Activated CD8-positive, alpha-beta memory T cell treated with anti-CD3 and anti-CD28 coated beads, Interleukin-2, amount 10 ng/mL, durations not matched to agents 7 days and 5 days (primary cell): ENCODE measurements at regions not wholly inside any gene's neighbourhood (a gene's known extent, or its start where the extent isn't known, plus 50 kb on each side); places are given as distances from the start of the nearest gene placed in this dataset.

ENCODE experiments used
- ATAC-seq: fragments of 150-1000 bp; cut with Tn5 transposase; one replicate; pipeline ENCODE4 v1.10.0; 2021; ENCODE audit warnings: moderate library complexity
- CTCF ChIA-PET: fragments of 350-600 bp; sonication (Branson Sonifier 250); formaldehyde crosslinking; loops from one replicate; lab custom pipeline; 2021; ENCODE audit warnings: antibody characterized with exemption; lab: Charles Lee
- DNase-seq: peaks from one replicate; pipeline ENCODE4 v3.0.0-alpha.2; 2020
- H3K27ac Mint-ChIP-seq: one replicate; pipeline ENCODE4 v1.8.0; 2021; ENCODE audit warnings: mild to moderate bottlenecking, mixed read lengths
- H3K27me3 Mint-ChIP-seq: one replicate; pipeline ENCODE4 v1.8.0; 2021; ENCODE audit warnings: mixed read lengths
- H3K36me3 Mint-ChIP-seq: one replicate; pipeline ENCODE4 v1.8.0; 2021; ENCODE audit warnings: mild to moderate bottlenecking, mixed read lengths
- H3K4me1 Mint-ChIP-seq: one replicate; pipeline ENCODE4 v1.8.0; 2021; ENCODE audit warnings: mixed read lengths
- H3K4me3 Mint-ChIP-seq: one replicate; pipeline ENCODE4 v1.8.0; 2021; ENCODE audit warnings: mild to moderate bottlenecking, moderate library complexity, mixed read lengths
- H3K9me3 Mint-ChIP-seq: one replicate; pipeline ENCODE4 v1.8.0; 2022; ENCODE audit warnings: low read depth, mixed read lengths

DNA sequence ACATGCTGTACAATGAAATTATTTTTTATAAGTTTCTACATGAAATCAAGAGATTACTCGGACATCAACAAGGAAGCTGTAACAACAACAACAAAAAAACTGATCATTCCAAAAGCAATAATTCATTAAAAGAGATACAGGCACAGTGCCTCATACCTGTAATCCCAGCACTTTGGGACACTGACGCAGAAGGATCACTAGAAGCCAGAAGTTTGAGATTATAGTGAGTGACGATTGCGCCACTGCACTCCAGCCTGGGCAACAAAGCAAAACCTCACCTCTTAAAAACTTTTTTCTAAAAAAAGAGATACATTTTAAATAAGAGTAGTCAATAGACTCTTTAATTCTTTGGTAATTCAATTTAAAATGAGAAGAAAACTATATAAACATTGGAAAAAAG is 364.3 kb downstream of the TNS1 start:
- ATAC-seq (no peak), DNase-seq (no peak)
- CTCF ChIA-PET: interaction anchor here (0.7 to 1.9 kb wide), 2 partner anchors 12 to 75 kb away, joined by 3 to 7 read pairs; no protein-coding TSS in a partner anchor
- Mint-ChIP-seq H3K36me3 (no peaks in the 10 kb centered on the region), H3K9me3 (no peaks in the 10 kb centered on the region), H3K4me3 (no peak overlapping the region), H3K4me1 (no peaks in the 10 kb centered on the region), H3K27me3 (no peaks in the 10 kb centered on the region), H3K27ac (no peak overlapping the region)

DNA sequence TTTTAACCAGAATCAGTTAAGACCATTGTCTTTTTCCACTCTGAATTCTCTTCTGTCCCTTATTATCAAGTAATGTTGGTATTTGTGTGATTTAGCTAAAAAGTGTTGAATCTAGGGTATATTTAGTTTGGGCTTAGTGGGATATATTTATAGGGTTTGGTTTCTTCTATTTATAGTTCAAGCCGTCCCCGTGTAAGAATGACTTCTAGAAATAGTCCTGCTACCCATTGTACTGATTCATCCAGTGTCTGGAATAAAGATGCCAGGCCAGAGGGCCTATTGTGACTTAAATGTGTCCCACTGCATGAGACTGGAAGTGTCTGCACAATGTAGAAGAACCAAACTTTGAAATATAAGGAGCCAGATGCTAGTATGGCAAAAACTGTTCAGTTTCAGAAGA is 364.8 kb downstream of the TNS1 start:
- Mint-ChIP-seq H3K9me3 (no peaks in the 10 kb centered on the region), H3K4me1 (no peaks in the 10 kb centered on the region), H3K27ac (no peak overlapping the region), H3K27me3 (no peaks in the 10 kb centered on the region), H3K4me3 (no peak overlapping the region), H3K36me3 (no peaks in the 10 kb centered on the region)
- CTCF ChIA-PET: interaction anchor here (0.7 to 1.9 kb wide), 2 partner anchors 12 to 75 kb away, joined by 3 to 7 read pairs; no protein-coding TSS in a partner anchor
- DNase-seq (no peak), ATAC-seq (no peak)

DNA sequence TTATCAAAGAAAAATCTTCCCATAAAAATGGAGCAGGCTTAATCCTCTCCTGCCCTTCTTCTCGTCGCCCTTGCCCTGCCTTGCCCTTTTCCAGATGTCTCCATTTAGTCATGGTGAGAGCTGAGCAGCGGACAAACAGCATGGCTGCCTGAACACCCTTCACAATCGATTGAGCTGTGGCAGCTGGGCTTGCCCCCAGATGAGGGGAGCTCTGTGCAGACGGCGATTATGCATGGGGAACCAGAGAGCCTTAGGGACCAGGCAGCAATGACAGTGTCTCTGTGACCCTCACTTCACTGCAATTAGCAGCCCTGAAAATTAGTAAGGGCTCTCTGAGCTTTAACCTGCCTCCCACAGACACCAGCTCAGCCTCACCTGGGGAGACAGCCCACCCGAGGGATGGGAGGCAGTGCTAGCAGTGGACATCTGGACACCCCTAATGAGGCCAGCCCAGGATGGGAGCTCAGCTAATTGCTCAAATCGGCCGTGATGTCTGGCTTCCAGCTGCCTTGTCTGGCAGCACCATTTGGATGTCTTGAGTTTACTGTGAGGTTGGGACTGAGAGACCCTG is 365.7 kb downstream of the TNS1 start:
- Mint-ChIP-seq H3K27ac (no peak overlapping the region), H3K27me3 (no peaks in the 10 kb centered on the region), H3K36me3 (no peaks in the 10 kb centered on the region), H3K4me3 (no peak overlapping the region), H3K4me1 (no peaks in the 10 kb centered on the region), H3K9me3 (no peaks in the 10 kb centered on the region)
- DNase-seq (no peak), ATAC-seq (no peak)
- CTCF ChIA-PET: interaction anchor here (1.9 kb wide), 1 partner anchor 13 kb away, joined by 7 read pairs; no protein-coding TSS in a partner anchor

DNA sequence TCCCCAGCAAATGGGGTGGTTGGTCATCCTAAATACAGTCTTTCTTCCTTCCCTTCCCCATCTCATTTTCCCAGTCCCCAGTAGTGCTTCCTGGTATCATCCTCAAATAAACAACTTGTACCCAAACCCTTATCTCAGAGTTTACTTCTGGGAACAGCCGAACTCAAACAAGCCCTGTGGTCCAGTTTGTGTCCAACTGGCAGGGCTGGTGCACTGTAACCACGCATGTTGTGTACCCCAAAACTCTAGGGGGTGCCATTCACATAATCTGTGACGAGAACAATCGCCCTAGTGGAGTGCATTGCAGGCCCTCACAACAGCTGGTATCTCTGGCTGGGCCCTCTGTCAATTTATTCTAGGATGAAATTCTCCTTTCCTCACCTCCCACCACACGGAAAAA is 366.2 kb downstream of the TNS1 start:
- CTCF ChIA-PET: no interaction called here
- Mint-ChIP-seq H3K4me3 (no peak overlapping the region), H3K27ac (no peak overlapping the region), H3K36me3 (no peaks in the 10 kb centered on the region), H3K9me3 (no peaks in the 10 kb centered on the region), H3K27me3 (no peaks in the 10 kb centered on the region), H3K4me1 (no peaks in the 10 kb centered on the region)
- DNase-seq (no peak), ATAC-seq (no peak)

DNA sequence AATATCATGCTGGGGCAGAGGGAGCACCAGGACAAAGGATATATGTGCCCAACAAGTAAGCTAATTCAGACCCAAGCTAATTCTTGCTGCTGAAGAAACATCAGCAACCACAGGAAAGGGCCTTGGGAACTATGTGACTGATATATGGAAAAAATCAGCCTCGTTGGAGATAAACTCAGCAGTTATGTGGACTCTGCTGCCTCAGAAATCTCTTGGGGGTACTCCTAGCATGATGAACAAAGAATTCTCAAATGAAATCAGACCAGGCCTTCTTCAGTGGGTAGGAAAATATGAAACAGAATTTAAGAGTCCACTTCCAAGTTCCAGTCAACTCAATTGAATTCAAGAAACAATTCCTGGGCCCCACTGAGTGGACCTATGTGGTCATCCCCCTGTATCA is 367.9 kb downstream of the TNS1 start:
- CTCF ChIA-PET: interaction anchor here (0.8 to 2.1 kb wide), 2 partner anchors 16 kb away, joined by 3 to 7 read pairs; no protein-coding TSS in a partner anchor
- H3K4me1 Mint-ChIP-seq: no peaks in the 10 kb centered on the region
- DNase-seq (no peak), ATAC-seq (no peak)
- no peaks in the 10 kb centered on the region for H3K27me3 Mint-ChIP-seq
- H3K27ac Mint-ChIP-seq: no peak overlapping the region
- H3K36me3 Mint-ChIP-seq: no peaks in the 10 kb centered on the region
- no peaks in the 10 kb centered on the region for H3K9me3 Mint-ChIP-seq
- no peak overlapping the region for H3K4me3 Mint-ChIP-seq

DNA sequence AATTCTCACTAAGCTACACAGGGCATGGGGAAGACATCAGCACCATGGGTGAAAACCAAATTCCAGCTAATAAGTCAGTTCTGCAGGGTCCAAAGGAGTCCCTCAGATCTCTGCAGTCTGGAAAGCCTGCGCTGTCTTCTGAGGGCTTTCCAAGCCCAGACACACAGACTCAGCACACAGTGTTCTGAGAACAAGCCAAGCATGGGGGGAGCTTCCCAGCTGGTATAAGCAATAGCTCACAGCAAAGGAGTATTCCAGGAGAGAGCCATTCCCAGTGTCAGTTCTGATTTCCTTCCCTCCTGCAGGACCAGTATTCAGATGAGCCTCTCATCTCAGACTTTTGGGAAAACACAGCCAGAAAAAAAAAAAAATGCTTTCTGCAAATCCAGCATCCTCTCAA is 370.8 kb downstream of the TNS1 start:
- Mint-ChIP-seq H3K36me3 (no peaks in the 10 kb centered on the region), H3K4me3 (no peak overlapping the region)

DNA sequence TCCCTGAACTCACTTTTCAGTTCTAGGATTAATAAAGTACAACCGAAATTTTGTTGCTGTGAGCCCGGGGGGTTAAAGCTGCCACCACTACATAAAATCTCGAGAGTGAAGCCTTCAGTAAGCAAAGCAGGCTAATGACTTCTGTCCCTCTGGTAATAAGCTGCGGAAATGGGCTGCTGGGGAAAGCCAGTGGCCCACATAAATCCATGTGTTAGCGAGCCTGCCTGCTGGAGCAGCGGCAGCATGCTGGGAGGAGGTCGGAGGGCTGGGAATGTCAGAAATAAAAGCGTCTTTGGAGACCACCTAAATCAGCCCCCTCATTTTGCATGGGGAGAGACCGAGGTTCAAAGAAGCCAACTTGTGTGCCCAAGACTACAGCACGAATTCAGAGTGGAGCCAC is 371.7 kb downstream of the TNS1 start:
- H3K9me3 Mint-ChIP-seq: no peaks in the 10 kb centered on the region
- H3K27ac Mint-ChIP-seq: no peak overlapping the region
- CTCF ChIA-PET: no interaction called here
- H3K4me1 Mint-ChIP-seq: no peaks in the 10 kb centered on the region
- DNase-seq (no peak), ATAC-seq (no peak)
- no peaks in the 10 kb centered on the region for H3K36me3 Mint-ChIP-seq
- H3K4me3 Mint-ChIP-seq: no peak overlapping the region
- no peaks in the 10 kb centered on the region for H3K27me3 Mint-ChIP-seq

More for the DNA sequence above, 370.8 kb downstream of the TNS1 start:
- Mint-ChIP-seq H3K27ac (no peak overlapping the region), H3K9me3 (no peaks in the 10 kb centered on the region), H3K4me1 (no peaks in the 10 kb centered on the region), H3K27me3 (no peaks in the 10 kb centered on the region)
- DNase-seq: no peak
- ATAC-seq: no peak
- CTCF ChIA-PET: no interaction called here

DNA sequence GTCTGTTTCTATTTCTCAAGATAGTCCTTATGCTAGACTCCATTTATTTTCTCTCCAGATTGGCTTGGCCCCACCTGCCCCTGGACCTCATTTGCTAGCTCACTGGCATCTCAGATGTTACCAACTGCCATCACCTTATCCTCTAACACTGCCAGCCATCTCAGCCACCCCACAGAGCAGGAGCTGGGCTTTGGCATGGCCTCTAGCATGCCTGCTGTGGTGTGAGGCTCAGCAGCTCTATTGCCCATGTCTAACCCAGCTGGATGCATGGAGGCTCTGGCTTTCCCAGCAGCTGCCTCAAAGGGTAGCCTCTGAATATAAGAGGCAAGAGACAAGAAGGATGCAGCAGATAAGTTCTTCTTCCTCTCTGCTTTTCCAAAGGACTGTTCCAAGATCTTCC is 373.4 kb downstream of the TNS1 start:
- ATAC-seq (no peak), DNase-seq (no peak)
- CTCF ChIA-PET: no interaction called here
- H3K9me3 Mint-ChIP-seq: no peaks in the 10 kb centered on the region
- H3K4me3 Mint-ChIP-seq: no peak overlapping the region
- H3K27me3 Mint-ChIP-seq: no peaks in the 10 kb centered on the region
- H3K4me1 Mint-ChIP-seq: no peaks in the 10 kb centered on the region
- no peaks in the 10 kb centered on the region for H3K36me3 Mint-ChIP-seq
- H3K27ac Mint-ChIP-seq: no peak overlapping the region

DNA sequence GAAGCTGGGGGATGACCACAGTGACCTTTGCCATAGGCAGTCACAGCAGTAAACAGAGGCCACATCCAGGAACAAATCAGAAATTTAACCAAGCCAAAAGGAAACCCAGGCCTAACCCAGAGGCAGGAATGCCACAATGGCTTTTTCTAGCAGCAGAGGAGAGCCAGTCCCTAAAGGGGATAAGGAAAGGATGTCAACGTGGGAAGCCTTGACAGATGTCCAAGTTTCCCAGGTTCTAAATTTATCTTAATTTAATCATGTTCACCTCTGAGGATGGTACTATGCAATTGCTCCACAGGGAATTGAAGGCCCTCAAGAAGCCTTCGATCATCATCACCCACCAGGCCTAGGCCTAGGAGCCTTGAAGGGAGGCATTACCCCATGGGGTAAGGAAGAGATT is 374.7 kb downstream of the TNS1 start:
- H3K9me3 Mint-ChIP-seq: no peaks in the 10 kb centered on the region
- H3K4me3 Mint-ChIP-seq: no peak overlapping the region
- ATAC-seq: no peak
- no peak for DNase-seq
- no peak overlapping the region for H3K27ac Mint-ChIP-seq
- no peaks in the 10 kb centered on the region for H3K4me1 Mint-ChIP-seq
- CTCF ChIA-PET: no interaction called here
- H3K36me3 Mint-ChIP-seq: no peaks in the 10 kb centered on the region
- H3K27me3 Mint-ChIP-seq: no peaks in the 10 kb centered on the region

DNA sequence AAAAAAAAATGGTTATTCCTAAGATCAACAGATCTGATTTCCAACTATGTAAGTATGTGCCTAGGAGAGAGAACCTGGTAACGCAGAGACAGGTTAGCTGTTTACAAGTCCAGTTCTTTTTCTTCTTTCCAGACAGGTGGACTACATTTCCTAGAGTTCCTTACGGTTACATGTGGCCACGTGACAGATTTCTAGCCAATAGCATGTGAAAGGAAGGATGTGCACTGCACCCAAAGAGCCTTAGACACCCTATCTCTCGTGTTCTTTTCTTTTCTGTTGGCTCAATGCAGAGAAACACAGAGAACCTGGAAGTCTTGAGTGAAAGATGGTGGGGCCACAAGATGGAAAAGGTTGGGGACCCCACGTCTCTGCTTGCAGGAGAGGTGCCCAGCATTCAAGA is 375.9 kb downstream of the TNS1 start:
- no peaks in the 10 kb centered on the region for H3K27me3 Mint-ChIP-seq
- H3K36me3 Mint-ChIP-seq: no peaks in the 10 kb centered on the region
- H3K4me1 Mint-ChIP-seq: no peaks in the 10 kb centered on the region
- DNase-seq (no peak), ATAC-seq (no peak)
- CTCF ChIA-PET: no interaction called here
- H3K9me3 Mint-ChIP-seq: no peaks in the 10 kb centered on the region
- H3K27ac Mint-ChIP-seq: no peak overlapping the region
- H3K4me3 Mint-ChIP-seq: no peak overlapping the region

DNA sequence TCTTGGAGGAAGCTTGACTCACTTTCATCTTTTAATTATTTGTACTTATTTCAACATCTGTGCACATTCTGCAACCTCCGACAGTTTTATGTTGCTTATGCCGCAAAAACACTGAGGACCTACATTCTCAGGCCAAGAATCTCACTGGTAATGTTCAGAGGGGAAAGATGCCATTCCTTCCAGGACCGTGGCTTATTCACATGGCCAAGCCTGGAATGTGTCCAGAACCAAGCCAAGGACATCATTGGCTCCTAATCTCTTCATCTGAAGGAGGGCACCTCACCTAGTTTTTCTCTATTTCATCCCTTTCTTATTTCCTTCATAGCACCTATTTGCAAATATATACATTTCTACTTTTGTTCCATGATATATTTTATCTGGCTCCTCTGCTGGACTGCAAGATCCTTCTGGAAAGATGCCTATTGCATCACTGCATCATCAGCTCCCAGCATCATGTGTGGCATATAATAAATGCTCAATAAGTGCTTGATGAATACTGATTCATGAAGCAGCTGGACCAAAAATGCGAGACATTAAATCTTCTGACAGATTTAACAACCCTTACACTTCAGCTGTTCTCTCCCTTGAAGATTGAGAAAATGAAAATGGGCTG is 377.1 kb downstream of the TNS1 start:
- Mint-ChIP-seq H3K27me3 (no peaks in the 10 kb centered on the region), H3K36me3 (no peaks in the 10 kb centered on the region), H3K9me3 (no peaks in the 10 kb centered on the region), H3K4me3 (no peak overlapping the region), H3K27ac (no peak overlapping the region), H3K4me1 (no peaks in the 10 kb centered on the region)
- CTCF ChIA-PET: no interaction called here
- no peak for ATAC-seq
- peak; percentile 5 for DNase-seq

DNA sequence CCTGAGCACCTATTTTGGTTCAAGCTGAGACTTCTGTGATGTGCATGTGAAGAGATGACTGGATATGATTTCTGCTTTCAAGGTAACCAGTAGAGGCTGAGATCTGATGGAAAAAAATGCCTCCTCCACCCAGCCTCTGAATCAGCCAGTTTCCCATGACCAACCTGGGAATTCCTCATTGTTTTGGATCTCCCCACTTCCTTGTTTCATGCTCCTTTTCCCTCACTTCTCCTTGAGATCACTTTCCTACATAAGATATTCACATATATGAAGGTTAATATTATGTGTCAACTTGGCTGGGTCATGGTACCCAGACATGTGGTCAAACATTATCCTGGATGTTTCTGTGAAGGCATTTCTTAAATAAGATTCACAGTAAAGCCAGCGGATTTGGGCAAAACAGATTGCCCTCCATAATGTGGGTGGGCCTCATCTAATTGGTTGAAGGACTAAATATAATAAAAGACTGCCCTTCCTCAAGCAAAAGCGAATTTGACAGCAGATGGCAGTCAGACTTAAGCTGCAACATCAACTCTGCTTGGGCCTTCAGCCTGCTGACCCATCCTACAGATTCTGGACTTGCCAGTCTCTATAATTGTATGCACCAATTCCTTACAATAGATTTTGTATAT is 379.4 kb downstream of the TNS1 start:
- no peak overlapping the region for H3K27ac Mint-ChIP-seq
- peaks cover 2% of the 10 kb centered on the region for H3K27me3 Mint-ChIP-seq
- DNase-seq (no peak), ATAC-seq (no peak)
- CTCF ChIA-PET: no interaction called here
- no peaks in the 10 kb centered on the region for H3K9me3 Mint-ChIP-seq
- H3K4me3 Mint-ChIP-seq: no peak overlapping the region
- H3K36me3 Mint-ChIP-seq: no peaks in the 10 kb centered on the region
- H3K4me1 Mint-ChIP-seq: no peaks in the 10 kb centered on the region

DNA sequence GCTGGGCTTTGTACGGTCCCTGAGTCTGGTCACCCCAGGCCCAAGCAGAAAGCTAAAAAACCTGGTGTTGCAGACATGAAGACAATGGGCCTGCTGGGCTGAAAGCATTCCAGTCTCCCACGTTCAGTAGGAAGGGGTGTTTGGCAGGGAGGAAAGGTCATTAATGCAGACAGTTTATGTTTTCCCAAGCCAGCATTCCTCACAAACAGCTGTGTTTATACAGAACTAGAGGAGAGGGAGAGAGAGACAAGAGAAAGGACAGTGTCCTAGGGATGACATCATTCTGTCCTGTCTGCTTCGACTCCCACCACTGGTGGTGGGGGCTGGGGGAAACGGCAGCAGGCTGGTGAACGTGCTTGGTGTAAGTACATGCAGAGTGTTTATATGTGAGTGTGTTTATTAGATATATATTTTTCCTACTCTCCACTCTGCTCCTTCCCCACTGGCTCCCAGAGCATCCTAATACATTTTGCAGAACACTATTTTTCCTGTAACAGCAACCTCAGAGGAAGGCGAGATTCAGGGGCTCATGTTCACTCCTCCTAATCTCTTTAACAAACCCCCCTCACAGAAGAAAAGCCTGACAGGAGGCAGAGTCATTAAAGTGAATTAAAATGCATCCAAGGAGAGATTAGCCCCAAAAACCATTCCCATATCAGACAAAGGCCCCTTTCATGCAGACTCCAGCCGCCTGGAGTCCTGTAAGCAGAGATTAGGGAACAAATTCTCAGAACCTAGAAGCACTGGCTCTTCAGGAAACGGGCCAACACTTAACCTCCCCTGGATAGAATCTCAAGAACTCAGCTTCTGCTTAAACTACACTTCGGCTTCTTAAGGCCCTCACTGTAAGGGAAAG is 380.4 kb downstream of the TNS1 start:
- Mint-ChIP-seq H3K27ac (no peak overlapping the region), H3K4me1 (no peaks in the 10 kb centered on the region)

More for the DNA sequence above, 380.4 kb downstream of the TNS1 start:
- Mint-ChIP-seq H3K4me3 (no peak overlapping the region), H3K27me3 (peaks cover 2% of the 10 kb centered on the region), H3K9me3 (no peaks in the 10 kb centered on the region), H3K36me3 (no peaks in the 10 kb centered on the region)
- DNase-seq: no peak
- CTCF ChIA-PET: no interaction called here
- ATAC-seq: no peak
